HG03432 (cell line): ENCODE measurements at regions not wholly inside any gene's neighbourhood (a gene's known extent, or its start where the extent isn't known, plus 50 kb on each side); places are given as distances from the start of the nearest gene placed in this dataset.
A peak's percentile ranks its signal among the peaks of the same experiment; 100 is the strongest.
"Not testable (repeated sequence)": the region's sequence is repeated elsewhere in the genome, so short reads cannot be mapped to it uniquely, and the experiment has no call there.

Experiments used
- ATAC-seq: cut with Tn5 transposase; IDR thresholded peaks from one replicate; pipeline ENCODE4 v1.9.1; 2021; ENCODE audit warnings: mild to moderate bottlenecking, moderate library complexity; ENCODE audit not compliant: unreplicated experiment

DNA sequence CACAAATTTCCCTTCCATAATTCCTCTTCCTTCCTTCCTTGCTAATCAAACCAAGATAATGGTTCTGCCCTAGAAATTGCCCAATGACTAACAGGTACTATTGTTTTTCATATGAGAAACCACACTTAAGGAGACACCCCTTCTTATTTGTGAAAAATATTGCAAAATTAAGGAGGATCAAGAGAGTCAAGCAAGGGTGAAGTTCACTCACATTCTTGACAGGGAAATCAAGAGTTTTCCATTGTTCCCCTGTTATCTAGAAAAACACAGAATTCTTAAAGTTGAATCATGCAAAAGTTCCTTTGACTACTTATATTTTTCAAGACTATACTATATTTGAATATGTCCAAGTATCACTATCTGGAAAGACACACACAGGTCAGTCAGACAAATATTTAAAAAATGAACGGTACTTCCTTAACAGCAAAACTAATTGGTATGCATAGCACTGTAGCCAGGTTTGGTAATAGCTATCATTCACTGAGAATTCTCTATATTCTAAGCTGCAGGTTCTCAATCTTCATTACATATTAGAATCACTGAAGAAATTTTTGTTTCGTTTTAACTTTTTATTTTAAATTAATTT, 897.2 kb downstream of the DIAPH3 start:
- no peak for ATAC-seq

DNA sequence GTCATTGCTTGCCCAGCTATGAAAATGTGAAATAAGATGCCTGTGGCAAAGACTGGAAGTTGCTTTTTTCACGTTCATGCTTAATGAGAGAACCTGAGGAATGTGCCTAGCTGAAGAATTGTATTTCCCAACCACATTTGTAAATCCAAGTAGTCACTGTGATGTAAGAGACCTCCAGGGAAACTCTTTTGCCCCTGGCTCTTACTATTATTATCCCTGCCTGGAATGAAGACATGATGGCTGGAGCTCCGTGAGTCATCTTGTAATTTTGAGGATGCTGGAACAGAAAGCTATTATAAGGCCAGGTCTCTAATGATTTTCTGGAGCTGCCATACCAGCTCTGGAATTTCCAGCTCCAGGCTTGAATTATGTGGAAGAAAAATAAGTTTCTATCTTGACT, 894.3 kb downstream of the DIAPH3 start:
- ATAC-seq: no peak

DNA sequence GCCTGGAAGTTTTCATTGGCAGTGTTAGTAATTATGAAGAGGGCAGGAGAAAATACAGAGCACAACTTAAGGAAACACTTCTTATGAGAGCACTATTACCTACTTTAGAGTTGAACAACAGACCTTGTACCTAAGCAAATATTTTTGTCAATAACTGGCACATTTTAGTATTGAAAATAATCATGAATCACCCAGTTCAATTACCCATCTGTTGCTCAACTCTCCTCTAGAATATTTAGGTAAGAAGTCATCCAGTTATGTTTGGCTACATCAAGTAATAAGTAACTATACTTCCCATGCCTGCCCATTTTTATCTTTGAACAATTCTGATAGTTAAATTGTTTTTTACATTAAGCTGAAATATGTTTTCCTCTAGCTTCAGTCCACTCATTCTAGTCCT, 893.4 kb downstream of the DIAPH3 start:
- no peak for ATAC-seq

DNA sequence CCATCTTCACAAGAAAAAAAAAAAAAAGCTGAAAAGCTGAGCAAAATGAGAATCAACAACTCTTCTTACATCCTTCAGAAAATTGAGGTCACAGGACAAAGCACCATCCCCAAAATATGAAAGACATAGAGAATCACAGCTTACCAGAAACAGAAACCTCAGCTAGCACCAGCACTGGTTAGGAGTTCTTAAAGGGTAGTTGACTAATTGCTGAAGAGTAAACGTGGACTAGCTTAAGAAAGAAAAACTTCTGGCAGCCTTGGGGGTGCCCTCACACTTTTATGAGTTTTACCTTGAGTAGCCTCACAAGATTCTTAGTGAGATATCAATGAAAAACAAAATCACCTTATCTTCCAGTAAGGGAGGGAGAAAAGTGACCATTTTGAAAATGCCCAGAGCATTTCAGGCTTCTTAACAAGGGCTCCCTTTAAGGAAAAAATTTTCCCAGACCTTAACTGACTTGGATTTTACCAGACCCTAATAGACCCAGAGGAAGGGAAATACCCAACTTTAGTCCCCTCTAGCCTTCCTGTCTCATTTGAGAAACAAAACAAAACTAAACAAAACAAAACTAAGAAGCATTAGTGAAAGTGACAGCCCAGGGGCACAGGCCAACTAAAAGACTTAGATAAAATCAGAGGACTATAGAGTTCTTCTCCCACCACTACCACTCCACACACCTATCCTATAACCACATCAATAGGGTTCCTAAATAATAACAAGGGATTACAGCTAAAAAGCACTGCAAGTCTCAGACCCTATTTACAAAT, 888.6 kb downstream of the DIAPH3 start:
- ATAC-seq: peak; percentile 77

DNA sequence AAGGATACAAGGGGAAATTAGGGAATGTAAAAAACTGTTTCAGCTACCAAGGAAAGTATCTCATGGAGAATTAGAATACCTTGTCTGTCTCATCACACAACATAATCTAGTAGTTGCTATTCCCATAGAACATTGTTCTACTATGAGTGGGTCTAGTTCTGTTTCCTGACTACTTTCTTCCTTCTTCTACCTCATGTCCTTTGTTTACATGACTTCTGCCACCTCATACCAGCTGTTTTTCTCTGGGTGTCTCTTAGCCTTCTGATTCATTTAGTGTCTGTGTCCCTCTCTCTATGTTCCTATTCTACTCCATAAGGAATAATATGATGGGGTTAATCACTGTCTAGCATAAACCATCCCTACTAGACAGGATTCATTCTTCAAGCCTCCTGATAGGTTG, 887.3 kb downstream of the DIAPH3 start:
- no peak for ATAC-seq

DNA sequence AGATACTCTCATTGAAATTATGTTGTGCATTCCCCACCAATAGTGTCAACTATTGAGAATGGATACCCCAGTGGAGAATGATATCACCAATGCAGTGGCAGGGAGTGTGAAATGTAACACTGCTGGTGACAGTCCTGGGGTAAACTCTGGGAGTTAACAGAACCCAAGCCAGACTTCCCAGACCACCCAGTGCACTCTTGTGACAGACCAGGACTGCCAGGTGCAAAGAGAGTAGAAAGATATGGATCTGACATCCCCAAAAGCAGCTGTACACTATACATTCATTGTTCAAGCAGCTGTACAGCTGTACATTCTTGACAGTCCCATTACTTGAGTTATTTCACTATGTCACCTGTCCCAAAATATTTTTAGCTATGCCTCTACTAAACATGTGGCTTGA, 886.6 kb downstream of the DIAPH3 start:
- ATAC-seq: no peak

DNA sequence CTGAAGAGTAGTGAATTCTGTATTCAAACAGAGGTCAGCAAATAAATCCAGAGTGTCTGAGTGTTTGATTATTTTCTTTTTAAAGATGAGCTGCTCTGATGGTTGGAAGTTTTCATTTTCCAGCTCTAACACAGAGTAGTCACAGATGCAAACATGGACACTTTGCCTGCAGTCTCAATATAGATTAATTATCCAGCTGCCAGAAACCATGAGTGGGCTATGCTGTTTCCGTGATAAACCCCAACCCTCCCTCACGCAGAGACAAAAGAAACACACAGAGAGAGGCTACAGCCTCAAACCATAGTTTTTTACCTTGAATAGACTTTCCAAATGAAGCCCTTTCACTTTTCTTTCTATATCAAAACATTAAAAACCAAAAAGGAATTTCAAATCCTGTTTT, 884.7 kb downstream of the DIAPH3 start:
- no peak for ATAC-seq

DNA sequence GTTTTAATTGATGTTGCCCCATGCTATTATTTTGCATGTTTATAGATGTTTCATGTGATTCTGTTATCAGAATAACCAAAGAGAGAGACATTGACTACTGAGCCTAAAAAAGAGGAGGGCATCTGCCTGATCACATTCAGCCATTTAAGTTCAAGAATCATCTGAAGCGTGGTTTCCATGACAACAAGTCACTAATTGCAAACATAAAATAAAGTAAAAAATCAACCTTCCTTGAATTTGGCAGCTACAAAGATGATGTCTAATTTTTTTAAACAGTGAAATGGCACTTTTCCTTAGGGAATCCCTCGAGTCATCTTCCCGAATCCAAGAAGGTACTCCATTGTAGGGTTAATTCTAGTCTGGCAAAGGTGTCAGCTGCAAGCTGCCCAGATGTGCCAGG, 884.2 kb downstream of the DIAPH3 start:
- ATAC-seq: no peak

DNA sequence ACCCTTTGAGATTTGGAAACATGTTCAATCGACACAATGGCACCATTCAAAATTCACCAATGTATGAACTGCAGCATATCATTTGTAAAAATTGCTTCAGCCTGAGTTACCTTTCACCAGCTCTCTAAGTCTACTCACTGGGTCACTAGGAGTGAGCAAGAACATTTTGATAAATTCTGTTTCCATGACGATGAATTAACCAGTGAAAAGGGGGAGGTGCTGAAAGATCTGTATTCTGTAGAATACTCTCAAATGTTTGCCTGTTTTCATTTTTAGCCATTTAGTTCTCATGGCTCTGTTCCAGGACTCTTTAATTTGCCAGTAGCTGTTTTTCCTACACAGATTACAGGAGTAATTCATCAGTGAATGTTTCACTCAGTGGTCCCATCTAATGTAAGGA, 883.4 kb downstream of the DIAPH3 start:
- no peak for ATAC-seq

DNA sequence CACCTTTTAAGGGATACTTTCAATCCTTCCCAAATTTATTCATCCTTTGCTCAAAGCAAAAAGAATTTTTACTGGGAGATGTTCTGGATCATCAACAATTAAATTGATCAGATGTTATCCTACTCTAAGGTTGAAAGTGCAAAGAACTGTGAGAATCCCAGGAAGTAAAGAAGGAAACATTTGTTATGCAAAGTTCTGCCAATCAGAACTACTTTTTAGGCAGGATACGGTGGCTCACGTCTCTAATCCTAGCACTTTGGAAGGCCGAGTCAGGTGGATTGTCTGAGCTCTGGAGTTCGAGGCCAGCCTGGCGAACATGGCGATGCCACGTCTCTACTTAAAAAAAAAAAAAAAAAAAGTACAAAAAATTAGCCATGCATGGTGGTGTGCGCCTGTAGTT, 882.3 kb downstream of the DIAPH3 start:
- no peak for ATAC-seq

DNA sequence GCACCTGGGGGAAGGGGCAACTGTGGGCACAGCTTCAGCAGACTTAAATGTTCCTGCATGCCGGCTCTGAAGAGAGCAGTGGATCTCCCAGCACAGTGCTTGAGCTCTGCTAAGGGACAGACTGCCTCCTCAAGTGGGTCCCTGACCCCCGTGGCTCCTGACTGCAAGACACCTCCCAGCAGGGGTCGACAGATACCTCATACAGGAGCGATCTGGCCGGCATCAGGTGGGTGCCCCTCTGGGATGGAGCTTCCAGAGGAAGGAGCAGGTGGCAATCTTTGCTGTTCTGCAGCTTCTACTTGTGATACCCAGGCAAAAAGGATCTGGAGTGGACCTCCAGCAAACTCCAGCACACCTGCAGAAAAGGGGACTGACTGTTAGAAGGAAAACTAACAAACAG, 871.5 kb downstream of the DIAPH3 start:
- ATAC-seq: not testable (repeated sequence)

DNA sequence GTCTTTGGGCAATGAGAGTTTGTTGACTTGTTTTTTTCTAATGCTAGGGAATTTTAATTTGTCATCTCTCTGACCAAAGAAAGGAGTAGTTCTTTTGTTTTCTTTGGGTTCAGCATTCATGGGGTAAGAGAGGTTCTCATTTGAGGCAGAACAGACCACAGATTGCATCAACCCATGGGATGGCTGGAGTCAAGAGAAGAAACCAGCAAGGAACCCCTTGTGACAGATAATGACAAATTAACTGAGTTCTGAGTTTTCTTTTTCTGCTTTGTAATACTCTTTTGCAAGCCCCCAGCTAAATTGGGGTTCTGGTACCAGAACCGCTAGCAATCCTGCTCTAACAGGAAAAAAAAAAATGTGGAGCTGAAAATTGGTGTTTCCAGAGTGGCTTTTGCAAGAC, 864.1 kb downstream of the DIAPH3 start:
- ATAC-seq: no peak

DNA sequence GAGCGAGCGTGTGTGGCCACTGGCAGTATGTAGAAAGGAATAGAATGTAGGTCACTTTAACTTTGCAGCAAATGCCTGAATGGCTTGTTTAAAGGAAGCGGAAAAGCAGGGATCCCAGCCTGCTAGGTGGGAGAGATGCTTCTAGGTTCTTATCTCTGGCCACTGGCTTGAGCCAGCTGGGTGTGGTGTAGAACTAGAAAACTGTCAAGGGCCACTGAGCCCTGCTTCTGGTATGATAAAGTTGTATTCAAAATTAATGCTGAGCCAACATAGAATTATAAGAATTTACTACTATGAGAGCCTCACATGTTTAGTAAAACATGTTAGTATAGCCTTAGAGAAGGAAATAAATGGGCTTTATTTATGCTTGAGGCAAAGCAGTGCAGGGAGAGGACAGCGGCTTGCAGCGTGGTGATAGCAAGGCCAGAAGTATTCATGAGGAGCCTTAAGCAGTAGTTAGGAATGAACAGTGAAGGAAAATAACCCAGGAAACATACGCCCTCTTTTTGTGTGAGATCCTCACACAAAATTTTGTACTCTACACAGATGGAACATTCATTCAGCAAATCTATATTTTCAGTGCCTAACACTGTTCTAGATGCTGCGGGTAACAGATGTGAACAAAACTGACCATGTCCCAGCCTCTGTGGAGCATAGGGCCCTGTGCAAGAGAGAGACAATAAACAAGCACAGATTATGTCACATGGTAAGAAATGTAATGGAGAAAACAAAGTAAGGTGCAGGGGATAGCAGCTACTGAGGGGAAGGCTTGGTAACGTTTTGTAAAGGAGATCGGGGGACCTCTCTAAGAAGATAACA, 863.2 kb downstream of the DIAPH3 start:
- no peak for ATAC-seq

DNA sequence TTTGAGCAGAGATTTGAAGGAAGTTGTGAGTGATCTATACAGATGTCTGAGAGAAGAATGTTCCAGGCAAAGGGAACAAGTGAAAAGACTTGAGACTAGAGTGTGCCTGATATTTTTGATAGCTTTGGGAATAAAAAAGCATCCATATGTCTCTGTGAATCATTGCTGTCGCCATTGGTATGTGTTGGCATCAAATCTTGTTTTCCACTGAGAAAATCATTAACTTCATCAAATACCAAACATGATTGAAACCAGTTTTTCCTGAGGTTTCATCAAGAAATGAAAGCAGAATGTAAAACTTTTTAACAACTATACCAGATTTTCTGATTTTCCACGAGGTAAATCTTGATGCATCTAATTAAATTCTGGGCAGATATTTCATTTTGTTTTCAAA, 862.6 kb downstream of the DIAPH3 start:
- no peak for ATAC-seq

DNA sequence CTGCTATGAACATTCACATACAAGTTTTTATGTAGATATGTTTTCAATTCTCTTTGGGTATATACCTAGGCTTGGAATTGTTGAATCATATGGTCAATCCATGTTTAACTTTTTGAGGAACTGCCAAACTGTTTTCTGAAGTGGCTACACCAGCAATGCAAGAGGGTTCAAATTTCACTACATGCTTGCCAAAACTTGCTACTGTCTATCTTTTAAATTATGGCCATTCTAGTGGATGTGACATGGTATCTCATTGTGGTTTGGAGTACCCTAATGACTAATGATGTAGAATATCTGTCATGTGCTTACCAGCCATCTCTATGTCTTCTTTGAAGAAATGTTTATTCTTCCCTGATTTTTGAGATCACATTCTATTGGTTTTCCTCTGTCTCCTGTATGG, 860.3 kb downstream of the DIAPH3 start:
- ATAC-seq: no peak

DNA sequence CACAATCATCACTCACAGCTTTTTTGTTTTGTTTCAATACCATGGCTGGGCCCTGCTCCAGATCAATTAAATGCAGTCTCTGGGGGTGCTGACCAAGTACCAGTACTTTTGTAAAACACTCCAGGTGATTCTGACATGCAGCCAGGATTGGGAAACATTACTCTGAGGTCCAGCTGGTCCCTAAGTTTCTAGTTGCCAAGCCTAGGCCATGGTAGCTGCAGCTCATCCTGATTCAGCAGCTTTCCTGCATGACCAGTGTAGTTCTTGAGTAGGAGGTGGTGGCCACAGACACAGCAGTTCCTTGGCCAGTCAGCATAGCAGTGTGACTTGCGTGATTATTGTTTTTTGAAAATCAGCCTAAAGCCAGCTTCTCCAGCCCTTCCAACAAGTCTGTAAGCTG, 859.1 kb downstream of the DIAPH3 start:
- no peak for ATAC-seq

DNA sequence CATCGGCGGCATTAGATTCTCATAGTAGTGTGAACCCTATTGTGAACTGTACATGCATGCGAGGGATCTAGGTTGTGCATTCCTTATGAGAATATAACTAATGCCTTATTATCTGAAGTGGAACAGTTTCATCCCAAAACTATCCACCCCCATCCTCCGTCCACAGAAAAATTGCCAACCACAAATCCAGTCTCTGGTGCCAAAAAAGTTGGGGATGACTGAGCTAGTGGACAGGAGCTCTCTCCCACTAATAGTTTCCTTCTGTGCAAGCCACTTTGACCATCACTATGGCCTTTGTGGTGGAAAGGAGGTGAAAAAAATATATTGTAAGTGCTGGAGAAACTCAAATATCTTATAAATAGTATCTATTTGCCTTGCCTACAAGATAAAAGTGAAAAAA, 857.8 kb downstream of the DIAPH3 start:
- ATAC-seq: no peak

DNA sequence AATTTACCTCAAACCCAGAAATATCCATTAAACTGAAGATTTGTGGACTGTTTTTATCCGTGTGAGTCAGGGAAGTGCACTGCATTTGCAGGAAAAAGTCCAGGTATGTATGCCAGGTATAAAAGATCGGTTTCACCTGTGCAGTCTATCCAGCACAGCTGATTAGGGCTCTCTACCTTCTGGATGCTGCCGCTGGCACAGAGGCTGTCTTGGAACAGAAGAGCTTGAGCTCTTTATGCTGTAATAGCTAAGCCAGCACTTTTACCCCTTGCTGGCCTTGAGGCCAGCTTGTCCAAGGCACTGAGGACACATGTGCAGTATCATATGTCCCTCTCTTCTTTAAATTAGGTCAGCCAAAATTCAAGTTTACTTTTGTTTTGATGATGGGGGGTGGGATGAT, 851.0 kb downstream of the DIAPH3 start:
- no peak for ATAC-seq

DNA sequence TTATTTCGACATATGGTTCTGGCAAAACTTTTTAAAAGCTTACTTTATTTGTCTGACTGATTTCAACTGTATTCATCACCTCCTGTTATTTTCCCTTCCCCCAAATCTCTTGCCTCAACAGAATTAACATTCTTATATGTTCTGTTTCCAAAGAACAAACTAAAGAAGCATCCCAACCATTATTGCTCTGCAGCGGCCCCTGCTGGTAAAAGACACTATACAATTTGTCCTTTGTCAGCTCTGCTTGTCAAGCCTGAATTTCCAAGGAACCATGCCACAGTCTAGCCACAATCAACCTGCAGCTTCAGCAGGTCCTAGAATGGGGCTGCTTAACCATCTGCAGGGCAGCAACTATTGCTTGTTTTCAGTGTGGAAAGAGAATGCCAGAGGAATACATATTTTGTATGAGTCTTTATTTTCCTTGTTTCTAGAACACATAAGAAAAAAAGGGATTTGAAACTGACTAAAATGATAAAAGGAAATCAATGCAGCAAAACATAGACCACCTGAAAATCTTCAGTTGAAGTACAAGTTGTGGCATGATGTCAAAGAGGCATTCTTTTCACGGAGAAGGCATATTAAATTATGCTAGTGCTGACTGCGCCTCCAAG, 845.3 kb downstream of the DIAPH3 start:
- ATAC-seq: peak; percentile 81

DNA sequence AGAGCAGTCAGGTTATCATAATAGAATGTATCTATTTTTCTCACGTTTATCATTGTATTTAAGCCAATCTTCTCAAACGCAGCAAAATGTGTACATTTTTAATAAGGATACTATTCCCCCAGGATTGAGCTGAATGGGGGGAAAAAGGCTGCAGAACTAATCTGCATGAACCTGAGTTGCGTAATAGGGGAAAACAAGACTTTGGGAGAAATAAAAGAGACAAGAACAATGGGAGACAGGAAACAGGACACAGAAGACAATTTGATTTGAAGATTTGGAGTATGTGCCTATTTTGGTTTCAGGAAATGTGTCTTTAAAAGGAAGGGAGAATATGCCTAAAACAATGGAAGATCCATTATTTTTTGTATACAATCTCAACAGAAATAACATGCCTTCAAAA, 844.5 kb downstream of the DIAPH3 start:
- no peak for ATAC-seq

DNA sequence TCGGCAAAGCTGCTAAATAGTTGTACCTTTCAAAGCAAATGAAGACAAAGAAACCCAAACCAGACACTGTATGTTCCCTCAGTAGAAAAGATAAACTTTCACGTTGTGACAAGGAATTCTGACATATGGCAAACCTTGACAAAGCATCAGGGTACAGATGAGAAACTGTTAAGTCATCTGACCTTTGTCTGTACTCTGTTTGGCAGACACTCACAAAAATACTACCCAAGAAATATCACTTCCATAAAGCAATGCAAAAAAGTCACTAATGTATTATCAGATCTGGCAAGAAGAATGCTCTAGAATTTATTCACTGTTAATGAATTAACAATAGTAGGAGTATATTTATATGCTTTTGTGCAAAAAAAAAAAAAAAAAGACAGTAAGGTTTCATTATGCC, 843.7 kb downstream of the DIAPH3 start:
- ATAC-seq: no peak

DNA sequence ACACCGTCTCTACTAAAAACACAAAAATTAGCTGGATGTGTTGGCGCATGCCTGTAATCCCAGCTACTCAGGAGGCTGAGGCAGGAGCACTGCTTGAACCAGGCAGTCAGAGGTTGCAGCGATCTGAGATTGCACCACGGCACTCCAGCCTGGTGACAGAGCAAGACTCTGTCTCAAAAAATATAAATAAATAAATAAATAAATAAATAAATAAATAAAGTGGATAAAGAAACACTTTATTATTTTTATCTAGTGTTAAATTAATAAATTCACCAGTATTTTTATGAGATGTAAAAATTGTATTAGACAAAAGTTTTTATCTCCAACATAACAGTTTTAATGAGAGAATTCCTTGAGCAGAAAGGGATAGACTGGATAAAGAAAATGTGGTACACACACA, 839.3 kb downstream of the DIAPH3 start:
- ATAC-seq: not testable (repeated sequence)
